Loucy (cell line): ENCODE measurements at regions not wholly inside any gene's neighbourhood (a gene's known extent, or its start where the extent isn't known, plus 50 kb on each side); places are given as distances from the start of the nearest gene placed in this dataset.
"Not testable (repeated sequence)": the region's sequence is repeated elsewhere in the genome, so short reads cannot be mapped to it uniquely, and the experiment has no call there.

Experiments used
- H2AFZ ChIP-seq: fragments of 200-600 bp; sonication (generic); 2 replicates; pipeline ENCODE4 v1.6.0; 2016; ENCODE audit warnings: antibody characterized with exemption, mild to moderate bottlenecking, low read length, moderate library complexity
- H3F3A ChIP-seq: fragments of 200-600 bp; 2 replicates; pipeline ENCODE4 v1.6.0; 2016; ENCODE audit warnings: antibody characterized with exemption, low read depth, mild to moderate bottlenecking
- H3K27me3 ChIP-seq: fragments of 200-600 bp; sonication (generic); 2 replicates; pipeline ENCODE4 v1.6.1; 2014; ENCODE audit warnings: low read length, mild to moderate bottlenecking; ENCODE audit not compliant: insufficient read depth, poor library complexity, severe bottlenecking
- H3K36me3 ChIP-seq: fragments of 200-600 bp; sonication (generic); 2 replicates; pipeline ENCODE4 v1.6.1; 2016; ENCODE audit warnings: low read length; ENCODE audit not compliant: insufficient read depth
- H3K4me1 ChIP-seq: fragments of 200-600 bp; sonication (generic); 2 replicates; pipeline ENCODE4 v1.5.1; 2014; ENCODE audit warnings: low read length, mild to moderate bottlenecking; ENCODE audit not compliant: insufficient read depth, poor library complexity, severe bottlenecking
- H3K4me2 ChIP-seq: fragments of 200-600 bp; sonication (generic); 2 replicates; pipeline ENCODE4 v1.6.0; 2014; ENCODE audit warnings: antibody characterized with exemption, low read length, low read depth, mild to moderate bottlenecking; ENCODE audit not compliant: poor library complexity, severe bottlenecking
- H3K4me3 ChIP-seq: fragments of 200-600 bp; sonication (generic); 2 replicates; pipeline ENCODE4 v1.5.1; 2014; ENCODE audit warnings: low read length, mild to moderate bottlenecking, mixed read lengths; ENCODE audit not compliant: poor library complexity, severe bottlenecking
- H3K79me2 ChIP-seq: fragments of 200-600 bp; sonication (generic); 2 replicates; pipeline ENCODE4 v1.6.1; 2014; ENCODE audit warnings: low read length; ENCODE audit not compliant: insufficient read depth
- H3K9ac ChIP-seq: fragments of 200-600 bp; sonication (generic); 2 replicates; pipeline ENCODE4 v1.6.0; 2014; ENCODE audit warnings: mild to moderate bottlenecking, low read depth, low read length, moderate library complexity; ENCODE audit not compliant: poor library complexity, severe bottlenecking
- H3K9me2 ChIP-seq: fragments of 200-600 bp; sonication (generic); replicated peaks from 2 replicates; pipeline ENCODE4 v1.6.1; 2016; ENCODE audit warnings: low read depth, low read length, mixed read lengths
- H3K9me3 ChIP-seq: fragments of 200-600 bp; sonication (generic); 2 replicates; pipeline ENCODE4 v1.6.1; 2014; ENCODE audit warnings: mild to moderate bottlenecking, antibody characterized with exemption, low read length, low read depth; ENCODE audit not compliant: insufficient read depth
- H4K20me1 ChIP-seq: fragments of 200-600 bp; sonication (generic); 2 replicates; pipeline ENCODE4 v1.6.0; 2014; ENCODE audit warnings: antibody characterized with exemption, low read length, mild to moderate bottlenecking; ENCODE audit not compliant: insufficient read depth, poor library complexity, severe bottlenecking
- EZH2phosphoT487 ChIP-seq: fragments of 200-600 bp; IDR thresholded peaks from 2 replicates; pipeline ENCODE4 v1.6.1; 2018; ENCODE audit warnings: antibody characterized with exemption, mild to moderate bottlenecking, moderate library complexity, borderline replicate concordance
- TF ChIP-seq, protein P1 (sequence below): fragments of 200-600 bp; sonication (generic); conservative IDR thresholded peaks from 2 replicates; pipeline ENCODE4 v1.5.1; 2014; ENCODE audit warnings: mild to moderate bottlenecking, antibody characterized with exemption, low read length

DNA sequence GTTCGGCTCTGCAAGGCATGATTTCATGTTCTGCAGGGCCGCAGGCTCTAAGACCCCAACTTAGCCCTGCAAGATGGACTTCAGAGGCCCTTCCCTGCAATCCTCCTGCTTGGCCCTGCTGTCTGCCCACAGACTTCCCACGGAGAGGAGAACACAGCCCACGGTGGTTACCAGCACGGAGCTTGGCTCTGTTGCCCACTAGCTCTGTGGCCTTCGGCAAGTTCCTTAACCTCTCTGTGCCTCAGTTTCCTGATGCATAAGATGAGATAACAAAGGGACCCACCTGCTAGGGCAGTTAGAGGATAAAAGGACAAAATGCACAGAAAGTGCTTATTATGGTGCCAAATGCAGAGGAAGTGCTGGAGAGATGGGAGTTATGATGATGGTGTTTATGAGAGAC, 200.4 kb downstream of the HUNK start:
- Histone ChIP-seq H3K79me2 (no peaks in the 10 kb centered on the region), H3K4me1 (no peaks in the 10 kb centered on the region), H3K4me2 (no peak overlapping the region), H3K27me3 (no peaks in the 10 kb centered on the region), H4K20me1 (no peaks in the 10 kb centered on the region), H3F3A (no peaks in the 10 kb centered on the region), H3K36me3 (no peaks in the 10 kb centered on the region), H3K4me3 (no peak overlapping the region), H3K9me2 (no peaks in the 10 kb centered on the region), H3K9ac (no peak overlapping the region), H2AFZ (no peak overlapping the region), H3K9me3 (peaks cover 2% of the 10 kb centered on the region; the same call in 1 of the 2 replicates)
- TF ChIP-seq, protein P1, sequence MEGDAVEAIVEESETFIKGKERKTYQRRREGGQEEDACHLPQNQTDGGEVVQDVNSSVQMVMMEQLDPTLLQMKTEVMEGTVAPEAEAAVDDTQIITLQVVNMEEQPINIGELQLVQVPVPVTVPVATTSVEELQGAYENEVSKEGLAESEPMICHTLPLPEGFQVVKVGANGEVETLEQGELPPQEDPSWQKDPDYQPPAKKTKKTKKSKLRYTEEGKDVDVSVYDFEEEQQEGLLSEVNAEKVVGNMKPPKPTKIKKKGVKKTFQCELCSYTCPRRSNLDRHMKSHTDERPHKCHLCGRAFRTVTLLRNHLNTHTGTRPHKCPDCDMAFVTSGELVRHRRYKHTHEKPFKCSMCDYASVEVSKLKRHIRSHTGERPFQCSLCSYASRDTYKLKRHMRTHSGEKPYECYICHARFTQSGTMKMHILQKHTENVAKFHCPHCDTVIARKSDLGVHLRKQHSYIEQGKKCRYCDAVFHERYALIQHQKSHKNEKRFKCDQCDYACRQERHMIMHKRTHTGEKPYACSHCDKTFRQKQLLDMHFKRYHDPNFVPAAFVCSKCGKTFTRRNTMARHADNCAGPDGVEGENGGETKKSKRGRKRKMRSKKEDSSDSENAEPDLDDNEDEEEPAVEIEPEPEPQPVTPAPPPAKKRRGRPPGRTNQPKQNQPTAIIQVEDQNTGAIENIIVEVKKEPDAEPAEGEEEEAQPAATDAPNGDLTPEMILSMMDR = no peak
- TF ChIP-seq EZH2phosphoT487 = no peak

DNA sequence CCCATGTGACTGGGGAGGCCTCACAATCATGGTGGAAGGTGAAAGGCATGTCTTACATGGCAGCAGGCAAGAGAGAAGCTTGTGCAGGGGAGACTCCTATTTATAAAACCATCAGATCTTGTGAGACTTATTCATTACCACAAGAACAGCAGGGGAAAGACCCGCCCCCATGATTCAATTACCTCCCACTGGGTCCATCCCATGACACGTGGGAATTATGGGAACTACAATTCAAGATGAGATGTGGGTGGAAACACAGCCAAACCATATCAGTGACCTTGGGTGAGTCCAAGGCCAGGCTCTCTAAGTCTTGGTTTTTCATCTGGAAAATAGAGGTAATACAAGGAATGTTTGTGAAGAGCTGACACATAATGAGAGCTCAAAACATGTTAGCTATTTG, 198.8 kb downstream of the HUNK start:
- H2AFZ ChIP-seq, H3K4me3 ChIP-seq, H3K4me2 ChIP-seq, H3F3A ChIP-seq, H4K20me1 ChIP-seq, H3K9me2 ChIP-seq, H3K9ac ChIP-seq, H3K4me1 ChIP-seq, H3K9me3 ChIP-seq, H3K79me2 ChIP-seq, H3K27me3 ChIP-seq, H3K36me3 ChIP-seq: not testable (repeated sequence)

DNA sequence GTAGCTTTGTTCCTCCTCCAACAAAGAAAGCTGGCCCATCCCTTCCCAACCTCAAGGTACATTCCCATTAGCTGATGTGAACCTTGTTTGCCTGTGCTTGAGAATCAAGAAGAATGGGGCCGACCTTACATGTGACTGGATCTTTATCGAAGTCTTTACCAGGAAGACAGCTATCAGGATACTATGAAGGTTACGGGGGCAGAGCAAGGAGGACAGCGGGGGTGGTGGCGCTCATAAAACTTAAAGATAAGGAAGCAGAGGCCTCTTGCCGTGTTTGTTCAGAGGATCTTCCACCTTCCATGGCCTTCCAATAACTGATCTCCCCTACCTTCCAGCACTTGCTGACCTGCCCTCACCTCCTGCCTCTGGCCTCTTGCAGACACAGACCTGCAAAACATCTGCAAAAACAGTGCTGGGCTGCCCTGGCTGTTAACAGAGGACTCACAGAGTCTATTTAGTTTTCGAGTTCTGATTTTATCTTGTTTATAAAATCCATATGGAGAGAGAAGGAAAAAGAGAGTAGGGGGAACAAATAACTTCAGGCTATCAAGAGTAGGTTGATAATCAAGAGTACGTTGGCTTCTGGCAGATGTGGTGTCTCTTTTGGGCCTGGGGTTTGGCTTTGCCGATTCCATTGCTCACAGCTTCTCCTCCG, 198.0 kb downstream of the HUNK start:
- no peaks in the 10 kb centered on the region for H3F3A ChIP-seq
- peaks cover 2% of the 10 kb centered on the region; the same call in 1 of the 2 replicates for H3K9me3 ChIP-seq
- H4K20me1 ChIP-seq = no peaks in the 10 kb centered on the region
- H2AFZ ChIP-seq = no peak overlapping the region
- H3K27me3 ChIP-seq = no peaks in the 10 kb centered on the region
- H3K4me3 ChIP-seq = no peak overlapping the region
- no peaks in the 10 kb centered on the region for H3K9me2 ChIP-seq
- no peaks in the 10 kb centered on the region for H3K36me3 ChIP-seq
- H3K4me1 ChIP-seq = no peaks in the 10 kb centered on the region
- TF ChIP-seq EZH2phosphoT487 = no peak
- TF ChIP-seq, protein P1 = no peak
- H3K79me2 ChIP-seq = no peaks in the 10 kb centered on the region
- no peak overlapping the region for H3K4me2 ChIP-seq
- H3K9ac ChIP-seq = no peak overlapping the region

DNA sequence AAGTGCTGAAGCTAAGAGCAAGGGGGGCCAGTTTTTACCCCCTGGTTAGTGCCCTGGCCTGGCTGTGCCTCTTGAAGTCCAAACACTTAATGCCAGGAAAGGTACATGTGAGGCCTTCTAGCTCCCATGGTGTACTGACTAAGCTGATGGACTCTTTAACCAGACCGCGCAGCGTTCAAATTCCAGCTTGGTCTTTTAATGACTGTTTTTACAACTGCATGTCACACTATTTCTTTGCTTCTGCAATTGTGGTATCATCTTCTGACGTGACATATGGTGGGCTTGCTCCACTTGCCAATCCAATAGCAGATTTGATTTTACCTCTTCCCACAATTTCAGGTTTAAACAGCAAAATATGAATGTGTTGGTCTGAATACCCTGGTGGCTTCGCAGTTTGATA, 197.3 kb downstream of the HUNK start:
- Histone ChIP-seq H3K79me2 (no peaks in the 10 kb centered on the region), H4K20me1 (no peaks in the 10 kb centered on the region), H3K4me2 (no peak overlapping the region), H3K36me3 (no peaks in the 10 kb centered on the region), H3K9me2 (no peaks in the 10 kb centered on the region), H3K4me3 (no peak overlapping the region), H3K27me3 (no peaks in the 10 kb centered on the region), H3K9me3 (peaks cover 2% of the 10 kb centered on the region; the same call in 1 of the 2 replicates), H2AFZ (no peak overlapping the region), H3F3A (no peaks in the 10 kb centered on the region), H3K4me1 (no peaks in the 10 kb centered on the region), H3K9ac (no peak overlapping the region)
- TF ChIP-seq, protein P1 = no peak
- TF ChIP-seq EZH2phosphoT487 = no peak
